WTC11 (cell line): ENCODE measurements at regions not wholly inside any gene's neighbourhood (a gene's known extent, or its start where the extent isn't known, plus 50 kb on each side); places are given as distances from the start of the nearest gene placed in this dataset.

Source experiments
- ATAC-seq: fragments of 200-7000 bp; cut with Tn5 transposase; 2 replicates; pipeline ENCODE4 v1.10.0; 2021; ENCODE audit warnings: mild to moderate bottlenecking, moderate library complexity
- CTCF ChIA-PET: fragments of 300-600 bp; sonication (Branson Sonifier 250); formaldehyde crosslinking; loops from one replicate; lab custom pipeline; 2021; ENCODE audit warnings: antibody characterized with exemption; lab: Charles Lee
- POLR2A ChIA-PET: fragments of 350-600 bp; sonication (Branson Sonifier 250); formaldehyde crosslinking; loops from one replicate; lab custom pipeline; 2021; ENCODE audit warnings: antibody characterized with exemption; lab: Charles Lee
- DNase-seq: peaks from one replicate; pipeline ENCODE4 v3.0.0; 2021; ENCODE audit warnings: low spot score
- H3K27ac Mint-ChIP-seq: 2 replicates; pipeline ENCODE4 v1.8.0; 2021; ENCODE audit warnings: mixed read lengths
- H3K27me3 Mint-ChIP-seq: 2 replicates; pipeline ENCODE4 v1.8.0; 2021; ENCODE audit warnings: low read depth, mild to moderate bottlenecking, moderate library complexity, mixed read lengths
- H3K36me3 Mint-ChIP-seq: 2 replicates; pipeline ENCODE4 v1.8.0; 2021; ENCODE audit warnings: mixed read lengths
- H3K4me1 Mint-ChIP-seq: 2 replicates; pipeline ENCODE4 v1.8.0; 2022; ENCODE audit warnings: mixed read lengths
- H3K4me3 Mint-ChIP-seq: 2 replicates; pipeline ENCODE4 v1.8.0; 2021; ENCODE audit warnings: mild to moderate bottlenecking, moderate library complexity, mixed read lengths
- H3K9me3 Mint-ChIP-seq: 2 replicates; pipeline ENCODE4 v1.8.0; 2021; ENCODE audit warnings: mixed read lengths
- GRHL2 ChIP-seq: fragments of 250-450 bp; sonication (Bioruptor Pico); IDR thresholded peaks from 2 replicates; pipeline ENCODE4 v1.8.0; 2022; ENCODE audit warnings: mild to moderate bottlenecking, moderate library complexity; ENCODE audit not compliant: insufficient replicate concordance, severe bottlenecking
- HMGXB4 ChIP-seq: sonication (generic); formaldehyde crosslinking; IDR thresholded peaks from 2 replicates; pipeline ENCODE4 v1.8.1; 2023; ENCODE audit warnings: mild to moderate bottlenecking, moderate library complexity, missing genetic modification reagents
- IRF2 ChIP-seq: sonication (generic); formaldehyde crosslinking; IDR thresholded peaks from 2 replicates; pipeline ENCODE4 v1.8.0; 2022; ENCODE audit warnings: low read depth, missing genetic modification reagents, borderline replicate concordance
- MLX ChIP-seq: sonication (generic); formaldehyde crosslinking; IDR thresholded peaks from 2 replicates; pipeline ENCODE4 v1.8.1; 2023; ENCODE audit warnings: mild to moderate bottlenecking, missing genetic modification reagents, moderate library complexity
- MYBL2 ChIP-seq: sonication (generic); formaldehyde crosslinking; IDR thresholded peaks from 2 replicates; pipeline ENCODE4 v1.8.1; 2023; ENCODE audit warnings: mild to moderate bottlenecking, moderate library complexity, missing genetic modification reagents
- NFE2L1 ChIP-seq: sonication (generic); formaldehyde crosslinking; IDR thresholded peaks from 2 replicates; pipeline ENCODE4 v1.8.1; 2023; ENCODE audit warnings: missing genetic modification reagents
- NFYB ChIP-seq: sonication (generic); formaldehyde crosslinking; conservative IDR thresholded peaks from 2 replicates; pipeline ENCODE4 v1.8.0; 2022; ENCODE audit warnings: low read depth, missing genetic modification reagents
- OVOL2 ChIP-seq: fragments of 250-450 bp; sonication (Bioruptor Pico); IDR thresholded peaks from 2 replicates; pipeline ENCODE4 v1.9.0; 2021; ENCODE audit warnings: mild to moderate bottlenecking, borderline replicate concordance
- PREB ChIP-seq: sonication (generic); formaldehyde crosslinking; IDR thresholded peaks from 2 replicates; pipeline ENCODE4 v1.8.1; 2022; ENCODE audit warnings: mild to moderate bottlenecking, missing genetic modification reagents, moderate library complexity, borderline replicate concordance
- SMAD3 ChIP-seq: sonication (generic); formaldehyde crosslinking; IDR thresholded peaks from 2 replicates; pipeline ENCODE4 v1.8.0; 2022; ENCODE audit warnings: missing genetic modification reagents, mild to moderate bottlenecking, borderline replicate concordance
- SOX15 ChIP-seq: fragments of 250-450 bp; sonication (Bioruptor Pico); IDR thresholded peaks from 2 replicates; pipeline ENCODE4 v1.9.0; 2021; ENCODE audit warnings: mild to moderate bottlenecking
- ZNF138 ChIP-seq: sonication (generic); formaldehyde crosslinking; conservative IDR thresholded peaks from 2 replicates; pipeline ENCODE4 v1.8.1; 2022; ENCODE audit warnings: mild to moderate bottlenecking, moderate library complexity, missing genetic modification reagents
- ZNF219 ChIP-seq: sonication (generic); formaldehyde crosslinking; IDR thresholded peaks from 2 replicates; pipeline ENCODE4 v1.8.0; 2023; ENCODE audit warnings: missing genetic modification reagents, mild to moderate bottlenecking, borderline replicate concordance
- ZNF263 ChIP-seq: sonication (generic); formaldehyde crosslinking; IDR thresholded peaks from 2 replicates; pipeline ENCODE4 v1.8.1; 2022; ENCODE audit warnings: low read depth, mild to moderate bottlenecking, moderate library complexity, missing genetic modification reagents
- ZNF396 ChIP-seq: fragments of 250-450 bp; sonication (Bioruptor Pico); IDR thresholded peaks from 2 replicates; pipeline ENCODE4 v1.8.0; 2021; ENCODE audit warnings: mild to moderate bottlenecking, moderate library complexity, borderline replicate concordance
- ZNF532 ChIP-seq: fragments of 250-450 bp; sonication (Bioruptor Pico); IDR thresholded peaks from 2 replicates; pipeline ENCODE4 v1.9.0; 2021; ENCODE audit warnings: mild to moderate bottlenecking, borderline replicate concordance
- TF ChIP-seq, protein P1 (sequence below): sonication (generic); formaldehyde crosslinking; IDR thresholded peaks from 2 replicates; pipeline ENCODE4 v1.8.0; 2023; ENCODE audit warnings: mild to moderate bottlenecking, missing genetic modification reagents
- TF ChIP-seq, protein P2 (sequence below): sonication (generic); formaldehyde crosslinking; IDR thresholded peaks from 2 replicates; pipeline ENCODE4 v1.8.0; 2022; ENCODE audit warnings: mild to moderate bottlenecking, missing genetic modification reagents
- TF ChIP-seq, protein P3 (sequence below): sonication (generic); formaldehyde crosslinking; conservative IDR thresholded peaks from 2 replicates; pipeline ENCODE4 v1.8.1; 2022; ENCODE audit warnings: mild to moderate bottlenecking, missing genetic modification reagents
- TF ChIP-seq, protein P4 (sequence below): sonication (generic); formaldehyde crosslinking; IDR thresholded peaks from 2 replicates; pipeline ENCODE4 v1.8.0; 2023; ENCODE audit warnings: missing genetic modification reagents
- TF ChIP-seq, protein P5 (sequence below): fragments of 200-600 bp; IDR thresholded peaks from 2 replicates; pipeline ENCODE4 v1.8.0; 2022; ENCODE audit warnings: antibody characterized with exemption

DNA sequence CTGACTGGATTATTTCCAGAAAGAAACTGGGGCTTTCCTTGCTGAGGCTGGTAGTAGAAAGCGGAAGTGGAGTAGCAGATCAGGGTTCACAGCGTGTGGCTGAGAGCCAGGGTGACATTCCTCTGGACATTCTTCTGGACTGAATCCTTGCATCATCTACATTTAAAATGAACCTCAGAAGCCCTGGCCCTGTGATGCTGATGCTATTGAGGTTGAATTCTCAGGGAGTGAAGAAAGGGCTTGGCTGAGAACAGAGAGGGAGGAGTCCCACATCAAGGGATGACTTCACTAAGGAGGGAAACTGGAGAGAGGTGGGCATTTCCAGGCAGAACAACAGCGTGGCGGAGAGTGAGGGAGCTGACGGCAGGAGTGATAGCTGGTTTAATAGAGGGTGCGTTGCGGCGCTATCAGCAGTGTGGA is 102.3 kb upstream of the LMO4 start (continued):
- TF ChIP-seq, protein P1, sequence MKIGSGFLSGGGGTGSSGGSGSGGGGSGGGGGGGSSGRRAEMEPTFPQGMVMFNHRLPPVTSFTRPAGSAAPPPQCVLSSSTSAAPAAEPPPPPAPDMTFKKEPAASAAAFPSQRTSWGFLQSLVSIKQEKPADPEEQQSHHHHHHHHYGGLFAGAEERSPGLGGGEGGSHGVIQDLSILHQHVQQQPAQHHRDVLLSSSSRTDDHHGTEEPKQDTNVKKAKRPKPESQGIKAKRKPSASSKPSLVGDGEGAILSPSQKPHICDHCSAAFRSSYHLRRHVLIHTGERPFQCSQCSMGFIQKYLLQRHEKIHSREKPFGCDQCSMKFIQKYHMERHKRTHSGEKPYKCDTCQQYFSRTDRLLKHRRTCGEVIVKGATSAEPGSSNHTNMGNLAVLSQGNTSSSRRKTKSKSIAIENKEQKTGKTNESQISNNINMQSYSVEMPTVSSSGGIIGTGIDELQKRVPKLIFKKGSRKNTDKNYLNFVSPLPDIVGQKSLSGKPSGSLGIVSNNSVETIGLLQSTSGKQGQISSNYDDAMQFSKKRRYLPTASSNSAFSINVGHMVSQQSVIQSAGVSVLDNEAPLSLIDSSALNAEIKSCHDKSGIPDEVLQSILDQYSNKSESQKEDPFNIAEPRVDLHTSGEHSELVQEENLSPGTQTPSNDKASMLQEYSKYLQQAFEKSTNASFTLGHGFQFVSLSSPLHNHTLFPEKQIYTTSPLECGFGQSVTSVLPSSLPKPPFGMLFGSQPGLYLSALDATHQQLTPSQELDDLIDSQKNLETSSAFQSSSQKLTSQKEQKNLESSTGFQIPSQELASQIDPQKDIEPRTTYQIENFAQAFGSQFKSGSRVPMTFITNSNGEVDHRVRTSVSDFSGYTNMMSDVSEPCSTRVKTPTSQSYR = no peak
- no peak for TF ChIP-seq SOX15
- TF ChIP-seq PREB = no peak

- peaks cover 2% of the 10 kb centered on the region; the same call in 1 of the 2 replicates for H3K36me3 Mint-ChIP-seq
- TF ChIP-seq, protein P2, sequence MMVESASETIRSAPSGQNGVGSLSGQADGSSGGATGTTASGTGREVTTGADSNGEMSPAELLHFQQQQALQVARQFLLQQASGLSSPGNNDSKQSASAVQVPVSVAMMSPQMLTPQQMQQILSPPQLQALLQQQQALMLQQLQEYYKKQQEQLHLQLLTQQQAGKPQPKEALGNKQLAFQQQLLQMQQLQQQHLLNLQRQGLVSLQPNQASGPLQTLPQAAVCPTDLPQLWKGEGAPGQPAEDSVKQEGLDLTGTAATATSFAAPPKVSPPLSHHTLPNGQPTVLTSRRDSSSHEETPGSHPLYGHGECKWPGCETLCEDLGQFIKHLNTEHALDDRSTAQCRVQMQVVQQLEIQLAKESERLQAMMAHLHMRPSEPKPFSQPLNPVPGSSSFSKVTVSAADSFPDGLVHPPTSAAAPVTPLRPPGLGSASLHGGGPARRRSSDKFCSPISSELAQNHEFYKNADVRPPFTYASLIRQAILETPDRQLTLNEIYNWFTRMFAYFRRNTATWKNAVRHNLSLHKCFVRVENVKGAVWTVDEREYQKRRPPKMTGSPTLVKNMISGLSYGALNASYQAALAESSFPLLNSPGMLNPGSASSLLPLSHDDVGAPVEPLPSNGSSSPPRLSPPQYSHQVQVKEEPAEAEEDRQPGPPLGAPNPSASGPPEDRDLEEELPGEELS (CRISPR knock-in tag) = no peak
- TF ChIP-seq GRHL2 (CRISPR knock-in tag) (no peak), NFE2L1 (CRISPR knock-in tag) (no peak), ZNF219 (no peak), ZNF138 (CRISPR knock-in tag) (no peak), ZNF396 (CRISPR knock-in tag) (no peak), HMGXB4 (no peak), NFYB (CRISPR knock-in tag) (no peak), ZNF532 (CRISPR knock-in tag) (no peak), MYBL2 (CRISPR knock-in tag) (no peak), ZNF263 (CRISPR knock-in tag) (no peak), OVOL2 (CRISPR knock-in tag) (no peak), IRF2 (CRISPR knock-in tag) (no peak), SMAD3 (CRISPR knock-in tag) (no peak), MLX (no peak)
- TF ChIP-seq, protein P3, sequence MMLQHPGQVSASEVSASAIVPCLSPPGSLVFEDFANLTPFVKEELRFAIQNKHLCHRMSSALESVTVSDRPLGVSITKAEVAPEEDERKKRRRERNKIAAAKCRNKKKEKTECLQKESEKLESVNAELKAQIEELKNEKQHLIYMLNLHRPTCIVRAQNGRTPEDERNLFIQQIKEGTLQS (CRISPR knock-in tag) = no peak
- TF ChIP-seq, protein P4, sequence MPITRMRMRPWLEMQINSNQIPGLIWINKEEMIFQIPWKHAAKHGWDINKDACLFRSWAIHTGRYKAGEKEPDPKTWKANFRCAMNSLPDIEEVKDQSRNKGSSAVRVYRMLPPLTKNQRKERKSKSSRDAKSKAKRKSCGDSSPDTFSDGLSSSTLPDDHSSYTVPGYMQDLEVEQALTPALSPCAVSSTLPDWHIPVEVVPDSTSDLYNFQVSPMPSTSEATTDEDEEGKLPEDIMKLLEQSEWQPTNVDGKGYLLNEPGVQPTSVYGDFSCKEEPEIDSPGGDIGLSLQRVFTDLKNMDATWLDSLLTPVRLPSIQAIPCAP = no peak
- TF ChIP-seq, protein P5, sequence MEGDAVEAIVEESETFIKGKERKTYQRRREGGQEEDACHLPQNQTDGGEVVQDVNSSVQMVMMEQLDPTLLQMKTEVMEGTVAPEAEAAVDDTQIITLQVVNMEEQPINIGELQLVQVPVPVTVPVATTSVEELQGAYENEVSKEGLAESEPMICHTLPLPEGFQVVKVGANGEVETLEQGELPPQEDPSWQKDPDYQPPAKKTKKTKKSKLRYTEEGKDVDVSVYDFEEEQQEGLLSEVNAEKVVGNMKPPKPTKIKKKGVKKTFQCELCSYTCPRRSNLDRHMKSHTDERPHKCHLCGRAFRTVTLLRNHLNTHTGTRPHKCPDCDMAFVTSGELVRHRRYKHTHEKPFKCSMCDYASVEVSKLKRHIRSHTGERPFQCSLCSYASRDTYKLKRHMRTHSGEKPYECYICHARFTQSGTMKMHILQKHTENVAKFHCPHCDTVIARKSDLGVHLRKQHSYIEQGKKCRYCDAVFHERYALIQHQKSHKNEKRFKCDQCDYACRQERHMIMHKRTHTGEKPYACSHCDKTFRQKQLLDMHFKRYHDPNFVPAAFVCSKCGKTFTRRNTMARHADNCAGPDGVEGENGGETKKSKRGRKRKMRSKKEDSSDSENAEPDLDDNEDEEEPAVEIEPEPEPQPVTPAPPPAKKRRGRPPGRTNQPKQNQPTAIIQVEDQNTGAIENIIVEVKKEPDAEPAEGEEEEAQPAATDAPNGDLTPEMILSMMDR = no peak
These were observed 101.0 kb upstream of the LMO4 start for GRCh38 chr1:87227651-87228050.

More at GRCh38 chr1:87227651-87228050, 101.0 kb upstream of the LMO4 start:
- H3K4me3 Mint-ChIP-seq = no peak overlapping the region
- ATAC-seq = no peak
- CTCF ChIA-PET = no interaction called here
- no peak for DNase-seq
- H3K27ac Mint-ChIP-seq = no peak overlapping the region
- H3K4me1 Mint-ChIP-seq = peaks cover 11% of the 10 kb centered on the region
- POLR2A ChIA-PET = no interaction called here
- H3K27me3 Mint-ChIP-seq = no peaks in the 10 kb centered on the region
- H3K9me3 Mint-ChIP-seq = peaks cover 12% of the 10 kb centered on the region
